ENCODE measurements at regions not wholly inside any gene's neighbourhood (a gene's known extent, or its start where the extent isn't known, plus 50 kb on each side); places are given as distances from the start of the nearest gene placed in this dataset.

DNA sequence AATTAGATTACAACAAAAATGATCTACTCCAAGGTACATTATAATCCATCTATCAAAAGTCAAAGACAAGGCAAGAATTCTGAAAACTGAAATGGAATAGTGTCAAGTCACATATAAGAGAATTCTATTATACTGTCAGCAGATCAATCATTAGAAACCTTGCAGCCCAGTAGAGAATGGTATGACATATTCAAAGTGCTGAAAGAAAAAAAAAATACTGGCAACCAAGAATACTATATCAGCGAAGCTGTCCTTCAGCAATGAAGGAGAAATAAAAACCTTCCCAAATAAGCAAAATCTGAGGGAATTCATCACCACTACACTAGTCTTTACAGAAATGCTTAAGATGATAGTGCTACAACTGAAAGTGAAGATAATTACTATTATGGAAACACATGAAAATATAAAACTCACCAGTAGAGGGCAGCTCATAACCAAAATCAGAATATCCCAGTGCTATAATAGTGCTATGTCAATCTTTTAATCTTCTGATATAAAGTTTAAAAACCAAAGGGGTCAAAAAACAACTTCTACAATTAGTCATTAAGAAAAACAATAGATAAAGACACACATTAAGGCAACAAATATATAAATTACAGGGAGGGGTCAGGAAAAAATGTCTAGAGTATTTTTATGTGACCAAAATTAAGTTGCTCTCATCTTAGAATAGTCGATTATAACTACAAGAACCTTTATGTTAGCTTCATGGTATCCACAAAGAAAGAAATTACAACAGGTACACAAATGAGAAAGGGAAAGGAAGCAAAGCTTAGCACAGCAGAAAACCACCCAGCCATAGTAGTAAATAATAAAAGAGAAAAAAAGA, 190.7 kb upstream of the CNTN6 start:
- TF ChIP-seq CTCF (conservative IDR thresholded peaks at IDR 0.05) (peak; percentile 64), EZH2 (IDR thresholded peaks at IDR 0.05; ENCODE audit: low read depth) (no peak)
